SK-N-SH treated with all-trans-retinoic acid at 6 μM for 48 hours (cell line): ENCODE measurements at regions not wholly inside any gene's neighbourhood (a gene's known extent, or its start where the extent isn't known, plus 50 kb on each side); places are given as distances from the start of the nearest gene placed in this dataset.

ENCODE experiments used
- ATAC-seq: fragments of 200-7000 bp; cut with Tn5 transposase; 3 replicates; pipeline ENCODE4 v1.9.1; 2020; ENCODE audit warnings: mild to moderate bottlenecking, moderate library complexity
- ARNTL ChIP-seq: fragments of 450-650 bp; formaldehyde crosslinking; IDR thresholded peaks from 2 replicates; pipeline ENCODE4 v1.5.0; 2020; ENCODE audit warnings: low read depth, mild to moderate bottlenecking, moderate library complexity, borderline replicate concordance
- BACH2 ChIP-seq: fragments of 250-450 bp; sonication (Bioruptor Pico); IDR thresholded peaks from 2 replicates; pipeline ENCODE4 v1.9.0; 2021; ENCODE audit warnings: mild to moderate bottlenecking, borderline replicate concordance
- CSDC2 ChIP-seq: fragments of 250-450 bp; sonication (Bioruptor Pico); IDR thresholded peaks from 2 replicates; pipeline ENCODE4 v1.5.0; 2020; ENCODE audit warnings: mild to moderate bottlenecking, moderate library complexity
- ESRRG ChIP-seq: fragments of 250-450 bp; sonication (Bioruptor Pico); IDR thresholded peaks from 2 replicates; pipeline ENCODE4 v1.6.1; 2021; ENCODE audit warnings: mild to moderate bottlenecking
- GLIS3 ChIP-seq: fragments of 250-450 bp; sonication (Bioruptor Pico); IDR thresholded peaks from 2 replicates; pipeline ENCODE4 v1.5.0; 2020; ENCODE audit warnings: mild to moderate bottlenecking, moderate library complexity
- ISL1 ChIP-seq: fragments of 250-450 bp; sonication (Bioruptor Pico); IDR thresholded peaks from 2 replicates; pipeline ENCODE4 v2.1.2; 2022; ENCODE audit warnings: mild to moderate bottlenecking, moderate library complexity
- OSR1 ChIP-seq: fragments of 250-450 bp; sonication (Bioruptor Pico); IDR thresholded peaks from 2 replicates; pipeline ENCODE4 v1.8.0; 2022; ENCODE audit warnings: moderate library complexity, mild to moderate bottlenecking, inconsistent platforms
- PPARA ChIP-seq: fragments of 250-450 bp; sonication (Bioruptor Pico); IDR thresholded peaks from 2 replicates; pipeline ENCODE4 v1.5.0; 2020; ENCODE audit warnings: mild to moderate bottlenecking, borderline replicate concordance
- RARB ChIP-seq: fragments of 250-450 bp; sonication (Bioruptor Pico); IDR thresholded peaks from 2 replicates; pipeline ENCODE4 v1.8.0; 2021; ENCODE audit warnings: mild to moderate bottlenecking, moderate library complexity
- SNAI2 ChIP-seq: fragments of 250-450 bp; sonication (Bioruptor Pico); IDR thresholded peaks from 2 replicates; pipeline ENCODE4 v1.5.0; 2020; ENCODE audit warnings: mild to moderate bottlenecking, moderate library complexity
- TCF4 ChIP-seq: fragments of 250-450 bp; sonication (Bioruptor Pico); IDR thresholded peaks from 2 replicates; pipeline ENCODE4 v1.8.0; 2021; ENCODE audit warnings: mild to moderate bottlenecking, moderate library complexity, borderline replicate concordance
- TOX ChIP-seq: fragments of 250-450 bp; sonication (Bioruptor Pico); IDR thresholded peaks from 2 replicates; pipeline ENCODE4 v1.8.0; 2021; ENCODE audit warnings: mild to moderate bottlenecking, moderate library complexity, borderline replicate concordance
- ZC3H10 ChIP-seq: fragments of 250-450 bp; sonication (Bioruptor Pico); IDR thresholded peaks from 2 replicates; pipeline ENCODE4 v1.5.1; 2021; ENCODE audit warnings: mild to moderate bottlenecking, moderate library complexity
- ZFP3 ChIP-seq: fragments of 250-450 bp; sonication (Bioruptor Pico); IDR thresholded peaks from 2 replicates; pipeline ENCODE4 v1.5.0; 2020; ENCODE audit warnings: mild to moderate bottlenecking, moderate library complexity
- ZFP30 ChIP-seq: fragments of 450-650 bp; formaldehyde crosslinking; IDR thresholded peaks from 2 replicates; pipeline ENCODE4 v1.5.0; 2022; ENCODE audit warnings: mild to moderate bottlenecking, moderate library complexity
- ZNF565 ChIP-seq: fragments of 450-650 bp; formaldehyde crosslinking; conservative IDR thresholded peaks from 2 replicates; pipeline ENCODE4 v1.5.0; 2020; ENCODE audit warnings: low read depth, mild to moderate bottlenecking, moderate library complexity
- ZNF70 ChIP-seq: fragments of 450-650 bp; formaldehyde crosslinking; IDR thresholded peaks from 2 replicates; pipeline ENCODE4 v1.5.0; 2020; ENCODE audit warnings: mild to moderate bottlenecking, moderate library complexity
- ZNF8 ChIP-seq: fragments of 450-650 bp; formaldehyde crosslinking; IDR thresholded peaks from 2 replicates; pipeline ENCODE4 v1.5.0; 2020; ENCODE audit warnings: mild to moderate bottlenecking, moderate library complexity
- TF ChIP-seq, protein P1 (sequence below): fragments of 250-450 bp; sonication (Bioruptor Pico); IDR thresholded peaks from 2 replicates; pipeline ENCODE4 v1.8.0; 2020; ENCODE audit warnings: mild to moderate bottlenecking, moderate library complexity, borderline replicate concordance
- TF ChIP-seq, protein P2 (sequence below): fragments of 250-450 bp; sonication (Bioruptor Pico); IDR thresholded peaks from 2 replicates; pipeline ENCODE4 v1.5.0; 2020; ENCODE audit warnings: mild to moderate bottlenecking, moderate library complexity
- TF ChIP-seq, protein P3 (sequence below): fragments of 250-450 bp; sonication (Bioruptor Pico); IDR thresholded peaks from 2 replicates; pipeline ENCODE4 v1.8.0; 2021; ENCODE audit warnings: low read depth, mild to moderate bottlenecking, moderate library complexity, borderline replicate concordance

DNA sequence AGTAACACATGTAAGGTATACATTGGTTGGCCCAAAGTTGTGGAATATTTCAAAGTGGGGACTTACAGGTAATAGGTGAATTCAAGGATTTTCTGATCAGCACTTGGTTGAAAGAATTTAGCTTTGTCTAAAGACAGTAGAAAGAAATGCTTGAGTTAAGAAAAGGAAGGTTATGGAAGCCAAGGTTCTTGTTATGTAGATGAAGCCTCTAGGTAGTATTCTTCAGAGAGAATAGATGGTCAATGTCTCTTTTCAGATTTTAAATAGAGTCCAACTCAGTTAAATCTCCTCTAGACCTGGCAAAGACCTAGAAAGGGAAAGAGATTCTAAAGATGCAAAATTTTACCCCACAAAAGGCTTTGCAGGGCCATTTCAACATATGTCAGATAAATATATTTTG is 157.4 kb downstream of the ANKRD30B start:
- no peak for ATAC-seq
- TF ChIP-seq ESRRG (no peak), RARB (CRISPR knock-in tag) (no peak), SNAI2 (CRISPR knock-in tag) (no peak), ZNF70 (CRISPR knock-in tag) (no peak), PPARA (no peak), OSR1 (CRISPR knock-in tag) (no peak), GLIS3 (CRISPR knock-in tag) (no peak), ZFP3 (no peak), ZFP30 (CRISPR knock-in tag) (no peak), ZNF8 (no peak)
- TF ChIP-seq, protein P1, sequence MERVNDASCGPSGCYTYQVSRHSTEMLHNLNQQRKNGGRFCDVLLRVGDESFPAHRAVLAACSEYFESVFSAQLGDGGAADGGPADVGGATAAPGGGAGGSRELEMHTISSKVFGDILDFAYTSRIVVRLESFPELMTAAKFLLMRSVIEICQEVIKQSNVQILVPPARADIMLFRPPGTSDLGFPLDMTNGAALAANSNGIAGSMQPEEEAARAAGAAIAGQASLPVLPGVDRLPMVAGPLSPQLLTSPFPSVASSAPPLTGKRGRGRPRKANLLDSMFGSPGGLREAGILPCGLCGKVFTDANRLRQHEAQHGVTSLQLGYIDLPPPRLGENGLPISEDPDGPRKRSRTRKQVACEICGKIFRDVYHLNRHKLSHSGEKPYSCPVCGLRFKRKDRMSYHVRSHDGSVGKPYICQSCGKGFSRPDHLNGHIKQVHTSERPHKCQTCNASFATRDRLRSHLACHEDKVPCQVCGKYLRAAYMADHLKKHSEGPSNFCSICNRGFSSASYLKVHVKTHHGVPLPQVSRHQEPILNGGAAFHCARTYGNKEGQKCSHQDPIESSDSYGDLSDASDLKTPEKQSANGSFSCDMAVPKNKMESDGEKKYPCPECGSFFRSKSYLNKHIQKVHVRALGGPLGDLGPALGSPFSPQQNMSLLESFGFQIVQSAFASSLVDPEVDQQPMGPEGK (CRISPR knock-in tag), result no peak

DNA sequence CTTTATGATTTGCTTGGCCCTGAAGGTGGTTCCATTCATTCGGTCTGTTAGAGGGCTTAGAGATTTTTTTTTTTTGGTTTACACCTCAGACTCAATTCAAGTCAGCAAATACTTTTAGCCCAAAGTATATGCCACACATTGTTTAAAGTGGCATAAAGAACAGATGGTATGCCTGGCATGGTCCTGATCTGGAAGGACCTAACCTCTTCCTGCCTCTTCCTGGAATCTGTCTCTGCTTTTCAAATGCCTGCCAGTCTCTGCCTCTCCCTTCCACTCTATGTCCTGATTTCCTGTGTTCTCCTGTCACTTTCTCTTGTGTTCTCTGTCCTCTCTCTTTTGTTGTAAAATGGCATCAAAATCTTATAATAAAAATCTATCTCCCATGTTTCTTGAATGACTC is 158.0 kb downstream of the ANKRD30B start:
- TF ChIP-seq ZNF565 (CRISPR knock-in tag) (no peak), BACH2 (CRISPR knock-in tag) (no peak)
- no peak for ATAC-seq

DNA sequence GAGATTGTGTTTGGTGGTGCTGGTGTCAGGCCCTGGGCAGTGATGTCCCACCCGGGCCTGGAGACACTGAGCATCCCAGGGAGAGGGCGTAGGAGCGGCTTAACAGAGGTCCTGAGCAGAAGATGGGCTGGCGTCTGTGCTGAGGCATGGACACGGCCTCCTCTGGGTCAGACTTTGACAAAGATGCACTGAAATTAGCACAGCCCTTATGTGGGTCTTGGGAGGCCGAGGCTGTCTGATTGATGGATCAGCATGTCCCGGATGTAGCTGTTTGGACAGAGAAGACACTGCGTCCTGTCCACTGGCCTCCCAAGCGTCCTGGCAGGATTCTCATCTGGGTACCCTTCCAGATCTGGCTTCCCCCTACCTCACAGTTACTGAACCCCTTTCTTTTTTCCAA is 159.4 kb downstream of the ANKRD30B start:
- TF ChIP-seq CSDC2 (CRISPR knock-in tag), result no peak
- no peak for TF ChIP-seq ZFP3
- TF ChIP-seq ZNF565 (CRISPR knock-in tag), result no peak
- TF ChIP-seq ISL1 (CRISPR knock-in tag), result no peak
- no peak for TF ChIP-seq RARB (CRISPR knock-in tag)
- no peak for TF ChIP-seq ZNF8
- no peak for TF ChIP-seq ZC3H10 (CRISPR knock-in tag)
- TF ChIP-seq TOX, result no peak
- TF ChIP-seq, protein P2, sequence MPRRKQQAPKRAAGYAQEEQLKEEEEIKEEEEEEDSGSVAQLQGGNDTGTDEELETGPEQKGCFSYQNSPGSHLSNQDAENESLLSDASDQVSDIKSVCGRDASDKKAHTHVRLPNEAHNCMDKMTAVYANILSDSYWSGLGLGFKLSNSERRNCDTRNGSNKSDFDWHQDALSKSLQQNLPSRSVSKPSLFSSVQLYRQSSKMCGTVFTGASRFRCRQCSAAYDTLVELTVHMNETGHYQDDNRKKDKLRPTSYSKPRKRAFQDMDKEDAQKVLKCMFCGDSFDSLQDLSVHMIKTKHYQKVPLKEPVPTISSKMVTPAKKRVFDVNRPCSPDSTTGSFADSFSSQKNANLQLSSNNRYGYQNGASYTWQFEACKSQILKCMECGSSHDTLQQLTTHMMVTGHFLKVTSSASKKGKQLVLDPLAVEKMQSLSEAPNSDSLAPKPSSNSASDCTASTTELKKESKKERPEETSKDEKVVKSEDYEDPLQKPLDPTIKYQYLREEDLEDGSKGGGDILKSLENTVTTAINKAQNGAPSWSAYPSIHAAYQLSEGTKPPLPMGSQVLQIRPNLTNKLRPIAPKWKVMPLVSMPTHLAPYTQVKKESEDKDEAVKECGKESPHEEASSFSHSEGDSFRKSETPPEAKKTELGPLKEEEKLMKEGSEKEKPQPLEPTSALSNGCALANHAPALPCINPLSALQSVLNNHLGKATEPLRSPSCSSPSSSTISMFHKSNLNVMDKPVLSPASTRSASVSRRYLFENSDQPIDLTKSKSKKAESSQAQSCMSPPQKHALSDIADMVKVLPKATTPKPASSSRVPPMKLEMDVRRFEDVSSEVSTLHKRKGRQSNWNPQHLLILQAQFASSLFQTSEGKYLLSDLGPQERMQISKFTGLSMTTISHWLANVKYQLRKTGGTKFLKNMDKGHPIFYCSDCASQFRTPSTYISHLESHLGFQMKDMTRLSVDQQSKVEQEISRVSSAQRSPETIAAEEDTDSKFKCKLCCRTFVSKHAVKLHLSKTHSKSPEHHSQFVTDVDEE (CRISPR knock-in tag), result no peak
- no peak for TF ChIP-seq ARNTL (CRISPR knock-in tag)
- TF ChIP-seq, protein P3, sequence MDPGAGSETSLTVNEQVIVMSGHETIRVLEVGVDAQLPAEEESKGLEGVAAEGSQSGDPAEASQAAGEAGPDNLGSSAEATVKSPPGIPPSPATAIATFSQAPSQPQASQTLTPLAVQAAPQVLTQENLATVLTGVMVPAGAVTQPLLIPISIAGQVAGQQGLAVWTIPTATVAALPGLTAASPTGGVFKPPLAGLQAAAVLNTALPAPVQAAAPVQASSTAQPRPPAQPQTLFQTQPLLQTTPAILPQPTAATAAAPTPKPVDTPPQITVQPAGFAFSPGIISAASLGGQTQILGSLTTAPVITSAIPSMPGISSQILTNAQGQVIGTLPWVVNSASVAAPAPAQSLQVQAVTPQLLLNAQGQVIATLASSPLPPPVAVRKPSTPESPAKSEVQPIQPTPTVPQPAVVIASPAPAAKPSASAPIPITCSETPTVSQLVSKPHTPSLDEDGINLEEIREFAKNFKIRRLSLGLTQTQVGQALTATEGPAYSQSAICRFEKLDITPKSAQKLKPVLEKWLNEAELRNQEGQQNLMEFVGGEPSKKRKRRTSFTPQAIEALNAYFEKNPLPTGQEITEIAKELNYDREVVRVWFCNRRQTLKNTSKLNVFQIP (CRISPR knock-in tag), result no peak
- TF ChIP-seq ZFP30 (CRISPR knock-in tag), result no peak
- no peak for TF ChIP-seq PPARA
- TF ChIP-seq SNAI2 (CRISPR knock-in tag), result no peak
- TF ChIP-seq, protein P1 (CRISPR knock-in tag), result no peak
- TF ChIP-seq ZNF70 (CRISPR knock-in tag), result no peak
- no peak for TF ChIP-seq TCF4 (CRISPR knock-in tag)
- TF ChIP-seq, all 23 proteins: peak for 0
- no peak for ATAC-seq

DNA sequence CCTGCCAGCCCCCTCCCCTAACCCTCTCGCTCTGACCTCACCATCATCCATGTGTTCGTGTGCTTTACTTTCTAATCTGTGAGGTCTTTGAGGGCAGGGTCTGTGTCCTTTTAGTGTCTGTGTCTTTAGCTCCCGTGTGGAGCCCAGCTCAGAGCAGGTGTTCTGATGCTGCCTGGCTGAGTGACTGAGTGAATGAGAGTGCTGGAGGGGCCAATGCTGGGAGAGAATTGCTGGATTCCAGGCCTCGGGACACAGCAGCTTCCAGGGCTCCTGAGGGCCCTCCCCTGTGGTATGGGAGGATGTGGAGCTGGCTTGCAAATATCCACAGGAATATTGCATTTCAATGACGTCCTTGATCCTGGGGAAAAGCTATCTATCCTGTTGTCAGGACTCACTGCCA is 160.6 kb downstream of the ANKRD30B start:
- no peak for TF ChIP-seq TCF4 (CRISPR knock-in tag)
- TF ChIP-seq ZNF70 (CRISPR knock-in tag), result no peak
- no peak for TF ChIP-seq PPARA
- no peak for TF ChIP-seq ZNF8
- TF ChIP-seq, protein P3 (CRISPR knock-in tag), result no peak
- no peak for TF ChIP-seq CSDC2 (CRISPR knock-in tag)
- TF ChIP-seq, protein P2 (CRISPR knock-in tag), result no peak
- TF ChIP-seq BACH2 (CRISPR knock-in tag), result no peak
- no peak for TF ChIP-seq ARNTL (CRISPR knock-in tag)
- no peak for ATAC-seq
